DND-41 (cell line): ENCODE measurements at regions not wholly inside any gene's neighbourhood (a gene's known extent, or its start where the extent isn't known, plus 50 kb on each side); places are given as distances from the start of the nearest gene placed in this dataset.

Source experiments
- ATAC-seq: fragments of 200-7000 bp; cut with Tn5 transposase; 3 replicates; pipeline ENCODE4 v1.9.1; 2021; ENCODE audit warnings: low read depth; ENCODE audit not compliant: insufficient read depth
- DNase-seq: peaks from one replicate; pipeline ENCODE4 v3.0.0-alpha.2; 2020
- H2AFZ ChIP-seq: 2 replicates; pipeline ENCODE4 v1.6.0; 2012; ENCODE audit warnings: low read depth, low read length
- H3K27ac ChIP-seq: 2 replicates; pipeline ENCODE4 v1.5.1; 2012; ENCODE audit warnings: low read length, inconsistent platforms
- H3K27me3 ChIP-seq: fragments of 200-600 bp; sonication (generic); 2 replicates; pipeline ENCODE4 v1.6.0; 2012; ENCODE audit warnings: low read length, mild to moderate bottlenecking, inconsistent platforms; ENCODE audit not compliant: insufficient read depth, poor library complexity
- H3K36me3 ChIP-seq: 2 replicates; pipeline ENCODE4 v1.5.1; 2012; ENCODE audit warnings: low read length, inconsistent platforms; ENCODE audit not compliant: insufficient read depth
- H3K4me1 ChIP-seq: 2 replicates; pipeline ENCODE4 v1.5.1; 2012; ENCODE audit warnings: mild to moderate bottlenecking, low read length; ENCODE audit not compliant: insufficient read depth
- H3K4me2 ChIP-seq: 2 replicates; pipeline ENCODE4 v1.6.0; 2012; ENCODE audit warnings: mild to moderate bottlenecking, moderate library complexity, low read length, inconsistent platforms; ENCODE audit not compliant: insufficient read depth
- H3K4me3 ChIP-seq, 2 experiments: fragments of 200-600 bp in 1 of 2; shearing (Covaris generic) in 1 of 2; 2 replicates each; pipeline ENCODE4 v1.5.1; 2012 to 2016; ENCODE audit warnings: inconsistent platforms in 2 of 2, low read length in 2 of 2, mild to moderate bottlenecking in 2 of 2, low read depth in 1 of 2, moderate library complexity in 1 of 2
- H3K79me2 ChIP-seq: 2 replicates; pipeline ENCODE4 v1.6.0; 2012; ENCODE audit warnings: low read length, inconsistent platforms; ENCODE audit not compliant: insufficient read depth
- H3K9ac ChIP-seq: 2 replicates; pipeline ENCODE4 v1.6.0; 2012; ENCODE audit warnings: low read depth, mild to moderate bottlenecking, inconsistent platforms, low read length, moderate library complexity
- H3K9me3 ChIP-seq: 2 replicates; pipeline ENCODE4 v1.5.1; 2012; ENCODE audit warnings: low read length, moderate library complexity, mild to moderate bottlenecking, inconsistent platforms; ENCODE audit not compliant: insufficient read depth, severe bottlenecking
- H4K20me1 ChIP-seq: 2 replicates; pipeline ENCODE4 v1.6.0; 2012; ENCODE audit warnings: low read length; ENCODE audit not compliant: insufficient read depth
- CTCF ChIP-seq: IDR thresholded peaks from 2 replicates; pipeline ENCODE4 v1.5.1; 2012; ENCODE audit warnings: borderline replicate concordance, low read length, moderate library complexity, mild to moderate bottlenecking; ENCODE audit not compliant: poor library complexity, severe bottlenecking; ENCODE audit errors: extremely low read depth
- EZH2 ChIP-seq: IDR thresholded peaks from 3 replicates; pipeline ENCODE4 v1.6.1; 2012; ENCODE audit warnings: borderline replicate concordance, low read depth, mild to moderate bottlenecking, moderate library complexity, low read length, inconsistent platforms; ENCODE audit not compliant: severe bottlenecking

GRCh38 chr20:22070610-22071058, 365.2 kb downstream of the PAX1 start:
- H3K9ac ChIP-seq, result no peak overlapping the region
- H3K4me1 ChIP-seq, result no peaks in the 10 kb centered on the region
- H3K4me2 ChIP-seq, result no peak overlapping the region
- H3K27ac ChIP-seq, result no peak overlapping the region
- no peaks in the 10 kb centered on the region for H3K79me2 ChIP-seq
- H4K20me1 ChIP-seq, result no peaks in the 10 kb centered on the region
- ATAC-seq, result no peak
- no peak overlapping the region for H3K4me3 ChIP-seq
- H3K27me3 ChIP-seq, result peaks cover 5% of the 10 kb centered on the region
- H3K9me3 ChIP-seq, result no peaks in the 10 kb centered on the region
- no peak for DNase-seq
- TF ChIP-seq CTCF (no peak), EZH2 (no peak)
- H3K36me3 ChIP-seq, result no peaks in the 10 kb centered on the region
- no peak overlapping the region for H2AFZ ChIP-seq

GRCh38 chr20:22063753-22064152, 358.3 kb downstream of the PAX1 start:
- TF ChIP-seq CTCF (no peak), EZH2 (no peak)
- DNase-seq (no peak), ATAC-seq (no peak)

GRCh38 chr20:22062874-22063273, 357.4 kb downstream of the PAX1 start:
- no peak overlapping the region for H3K9ac ChIP-seq
- peak; percentile 47; the same call in 1 of the 3 replicates for ATAC-seq
- peak overlapping the region; percentile 49 for H3K27ac ChIP-seq
- H3K79me2 ChIP-seq, result no peaks in the 10 kb centered on the region
- peak overlapping the region; percentile 59 for H2AFZ ChIP-seq
- H3K4me3 ChIP-seq, result no peak overlapping the region
- no peak for DNase-seq
- no peaks in the 10 kb centered on the region for H3K9me3 ChIP-seq
- no peak for TF ChIP-seq EZH2
- no peak for TF ChIP-seq CTCF
- no peaks in the 10 kb centered on the region for H3K36me3 ChIP-seq
- H3K27me3 ChIP-seq, result no peaks in the 10 kb centered on the region
- peaks cover 10% of the 10 kb centered on the region for H3K4me1 ChIP-seq
- H3K4me2 ChIP-seq, result peak overlapping the region; percentile 23; the same call in 1 of the 2 replicates
- no peaks in the 10 kb centered on the region for H4K20me1 ChIP-seq

More at GRCh38 chr20:22063753-22064152, 358.3 kb downstream of the PAX1 start:
- H4K20me1 ChIP-seq, result no peaks in the 10 kb centered on the region
- H3K4me1 ChIP-seq, result peaks cover 10% of the 10 kb centered on the region
- no peak overlapping the region for H3K27ac ChIP-seq
- H3K4me3 ChIP-seq, result no peak overlapping the region
- no peak overlapping the region for H3K9ac ChIP-seq
- H3K36me3 ChIP-seq, result no peaks in the 10 kb centered on the region
- no peak overlapping the region for H3K4me2 ChIP-seq
- H3K9me3 ChIP-seq, result no peaks in the 10 kb centered on the region
- H3K27me3 ChIP-seq, result no peaks in the 10 kb centered on the region
- no peaks in the 10 kb centered on the region for H3K79me2 ChIP-seq
- H2AFZ ChIP-seq, result no peak overlapping the region

- Histone ChIP-seq H3K9ac (no peak overlapping the region), H3K9me3 (no peaks in the 10 kb centered on the region), H3K79me2 (no peaks in the 10 kb centered on the region), H3K4me1 (peaks cover 10% of the 10 kb centered on the region), H4K20me1 (no peaks in the 10 kb centered on the region), H3K4me3 (no peak overlapping the region), H3K36me3 (no peaks in the 10 kb centered on the region), H2AFZ (no peak overlapping the region), H3K27ac (no peak overlapping the region), H3K4me2 (no peak overlapping the region), H3K27me3 (no peaks in the 10 kb centered on the region)
- DNase-seq (no peak), ATAC-seq (no peak)
- TF ChIP-seq CTCF, result no peak
- TF ChIP-seq EZH2, result no peak
These were observed 355.1 kb downstream of the PAX1 start for GRCh38 chr20:22060610-22061009.
